ENCODE measurements at regions not wholly inside any gene's neighbourhood (a gene's known extent, or its start where the extent isn't known, plus 50 kb on each side); places are given as distances from the start of the nearest gene placed in this dataset.

DNA sequence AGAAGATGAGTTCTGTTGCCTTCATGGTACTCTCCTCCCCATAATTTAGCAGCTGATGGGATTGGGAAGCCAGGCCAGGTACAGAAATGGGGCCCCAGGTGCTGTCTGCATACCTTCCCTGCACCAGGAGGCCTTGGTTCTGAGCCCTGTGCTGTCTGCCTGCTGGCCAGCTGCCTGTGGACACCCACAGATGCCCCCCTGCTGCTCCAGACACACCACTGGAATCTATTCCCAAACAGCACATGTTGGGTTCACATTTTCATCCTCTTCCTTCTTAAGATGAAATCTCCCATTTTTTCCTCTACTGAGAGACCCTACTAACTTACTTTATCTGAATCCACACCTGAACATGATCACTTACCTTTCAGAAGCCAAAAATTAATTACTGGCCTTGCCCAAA, 152.0 kb upstream of the CCDC68 start (continued):
- TF ChIP-seq, protein P1, sequence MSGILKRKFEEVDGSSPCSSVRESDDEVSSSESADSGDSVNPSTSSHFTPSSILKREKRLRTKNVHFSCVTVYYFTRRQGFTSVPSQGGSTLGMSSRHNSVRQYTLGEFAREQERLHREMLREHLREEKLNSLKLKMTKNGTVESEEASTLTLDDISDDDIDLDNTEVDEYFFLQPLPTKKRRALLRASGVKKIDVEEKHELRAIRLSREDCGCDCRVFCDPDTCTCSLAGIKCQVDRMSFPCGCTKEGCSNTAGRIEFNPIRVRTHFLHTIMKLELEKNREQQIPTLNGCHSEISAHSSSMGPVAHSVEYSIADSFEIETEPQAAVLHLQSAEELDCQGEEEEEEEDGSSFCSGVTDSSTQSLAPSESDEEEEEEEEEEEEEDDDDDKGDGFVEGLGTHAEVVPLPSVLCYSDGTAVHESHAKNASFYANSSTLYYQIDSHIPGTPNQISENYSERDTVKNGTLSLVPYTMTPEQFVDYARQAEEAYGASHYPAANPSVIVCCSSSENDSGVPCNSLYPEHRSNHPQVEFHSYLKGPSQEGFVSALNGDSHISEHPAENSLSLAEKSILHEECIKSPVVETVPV (CRISPR knock-in tag; IDR thresholded peaks at IDR 0.05): no peak
- no peak for TF ChIP-seq ARNTL (CRISPR knock-in tag; IDR thresholded peaks at IDR 0.05; ENCODE audit: borderline replicate concordance, low read depth)
- TF ChIP-seq, protein P2, sequence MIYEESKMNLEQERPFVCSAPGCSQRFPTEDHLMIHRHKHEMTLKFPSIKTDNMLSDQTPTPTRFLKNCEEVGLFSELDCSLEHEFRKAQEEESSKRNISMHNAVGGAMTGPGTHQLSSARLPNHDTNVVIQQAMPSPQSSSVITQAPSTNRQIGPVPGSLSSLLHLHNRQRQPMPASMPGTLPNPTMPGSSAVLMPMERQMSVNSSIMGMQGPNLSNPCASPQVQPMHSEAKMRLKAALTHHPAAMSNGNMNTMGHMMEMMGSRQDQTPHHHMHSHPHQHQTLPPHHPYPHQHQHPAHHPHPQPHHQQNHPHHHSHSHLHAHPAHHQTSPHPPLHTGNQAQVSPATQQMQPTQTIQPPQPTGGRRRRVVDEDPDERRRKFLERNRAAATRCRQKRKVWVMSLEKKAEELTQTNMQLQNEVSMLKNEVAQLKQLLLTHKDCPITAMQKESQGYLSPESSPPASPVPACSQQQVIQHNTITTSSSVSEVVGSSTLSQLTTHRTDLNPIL (CRISPR knock-in tag; IDR thresholded peaks at IDR 0.05; ENCODE audit: low read depth): no peak

DNA sequence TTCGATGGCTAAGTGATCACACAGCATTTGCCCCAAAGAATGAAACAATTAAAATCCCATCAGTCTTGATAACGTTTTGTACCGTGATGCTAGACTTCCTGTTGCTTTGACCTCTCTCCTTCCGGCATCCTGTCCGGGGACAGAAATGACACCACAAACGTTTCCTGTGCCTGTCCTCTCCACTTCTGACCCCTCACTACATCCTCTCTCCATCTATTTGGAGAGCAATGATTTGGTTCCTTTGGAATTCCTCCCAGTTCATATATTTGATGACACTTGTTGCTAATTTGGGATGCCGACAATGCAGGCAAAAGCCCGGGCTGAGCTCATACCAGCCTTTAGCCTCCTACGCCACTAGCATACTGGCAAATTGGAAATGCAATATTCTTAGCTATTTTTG, 151.2 kb upstream of the CCDC68 start:
- ATAC-seq: no peak; the same call in 2 of the 3 replicates
- TF ChIP-seq ZFP3 (CRISPR knock-in tag; IDR thresholded peaks at IDR 0.05) (no peak), TOX (CRISPR knock-in tag; IDR thresholded peaks at IDR 0.05; ENCODE audit: borderline replicate concordance) (no peak), RARB (CRISPR knock-in tag; IDR thresholded peaks at IDR 0.05) (no peak), CSDC2 (CRISPR knock-in tag; IDR thresholded peaks at IDR 0.05) (no peak), ARNTL (CRISPR knock-in tag; IDR thresholded peaks at IDR 0.05; ENCODE audit: borderline replicate concordance, low read depth) (no peak), GLIS3 (CRISPR knock-in tag; IDR thresholded peaks at IDR 0.05) (no peak), TCF4 (CRISPR knock-in tag; IDR thresholded peaks at IDR 0.05; ENCODE audit: borderline replicate concordance) (no peak), ZNF565 (CRISPR knock-in tag; conservative IDR thresholded peaks at IDR 0.05; ENCODE audit: low read depth) (no peak), PPARA (CRISPR knock-in tag; IDR thresholded peaks at IDR 0.05; ENCODE audit: borderline replicate concordance) (no peak), ZNF70 (CRISPR knock-in tag; IDR thresholded peaks at IDR 0.05) (no peak), SNAI2 (CRISPR knock-in tag; IDR thresholded peaks at IDR 0.05) (no peak), OSR1 (CRISPR knock-in tag; IDR thresholded peaks at IDR 0.05) (no peak), ISL1 (CRISPR knock-in tag; IDR thresholded peaks at IDR 0.05) (no peak), ZFP30 (CRISPR knock-in tag; IDR thresholded peaks at IDR 0.05) (no peak), BACH2 (CRISPR knock-in tag; IDR thresholded peaks at IDR 0.05; ENCODE audit: borderline replicate concordance) (no peak), ESRRG (CRISPR knock-in tag; IDR thresholded peaks at IDR 0.05) (no peak)
- TF ChIP-seq, protein P3, sequence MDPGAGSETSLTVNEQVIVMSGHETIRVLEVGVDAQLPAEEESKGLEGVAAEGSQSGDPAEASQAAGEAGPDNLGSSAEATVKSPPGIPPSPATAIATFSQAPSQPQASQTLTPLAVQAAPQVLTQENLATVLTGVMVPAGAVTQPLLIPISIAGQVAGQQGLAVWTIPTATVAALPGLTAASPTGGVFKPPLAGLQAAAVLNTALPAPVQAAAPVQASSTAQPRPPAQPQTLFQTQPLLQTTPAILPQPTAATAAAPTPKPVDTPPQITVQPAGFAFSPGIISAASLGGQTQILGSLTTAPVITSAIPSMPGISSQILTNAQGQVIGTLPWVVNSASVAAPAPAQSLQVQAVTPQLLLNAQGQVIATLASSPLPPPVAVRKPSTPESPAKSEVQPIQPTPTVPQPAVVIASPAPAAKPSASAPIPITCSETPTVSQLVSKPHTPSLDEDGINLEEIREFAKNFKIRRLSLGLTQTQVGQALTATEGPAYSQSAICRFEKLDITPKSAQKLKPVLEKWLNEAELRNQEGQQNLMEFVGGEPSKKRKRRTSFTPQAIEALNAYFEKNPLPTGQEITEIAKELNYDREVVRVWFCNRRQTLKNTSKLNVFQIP (CRISPR knock-in tag; IDR thresholded peaks at IDR 0.05; ENCODE audit: borderline replicate concordance, low read depth): no peak
- TF ChIP-seq, protein P2 (CRISPR knock-in tag; IDR thresholded peaks at IDR 0.05; ENCODE audit: low read depth): no peak
- TF ChIP-seq, protein P1 (CRISPR knock-in tag; IDR thresholded peaks at IDR 0.05): no peak

DNA sequence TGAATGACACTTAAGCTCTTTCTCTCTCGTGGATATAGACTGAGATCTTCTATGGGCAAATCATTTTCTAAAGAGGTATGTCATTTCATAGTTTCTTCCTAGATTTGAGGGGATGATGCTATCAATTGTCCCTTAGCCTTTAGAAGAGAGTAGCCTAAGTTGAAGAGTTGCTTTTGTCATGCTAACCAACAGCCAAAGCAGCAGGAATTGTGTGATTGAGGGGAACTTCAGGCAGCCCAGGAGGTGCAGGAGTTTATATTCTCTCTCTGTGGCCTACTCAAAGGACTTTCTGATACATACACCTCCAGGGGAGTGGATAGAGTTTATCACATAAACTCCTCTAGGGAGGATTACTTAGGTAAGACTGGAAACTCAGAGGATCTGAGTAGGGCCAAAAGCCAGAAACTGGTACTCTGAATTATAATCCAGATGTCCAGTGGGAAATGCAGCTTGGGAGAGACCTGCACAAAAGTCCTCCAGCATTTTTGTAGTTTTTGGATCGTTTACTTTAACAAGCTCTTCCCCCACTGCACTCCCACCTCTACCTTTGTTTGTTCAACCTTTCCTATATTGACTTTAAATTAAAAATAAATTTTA, 150.7 kb upstream of the CCDC68 start:
- ATAC-seq: no peak
- TF ChIP-seq ZNF565 (CRISPR knock-in tag; conservative IDR thresholded peaks at IDR 0.05; ENCODE audit: low read depth) (no peak), CSDC2 (CRISPR knock-in tag; IDR thresholded peaks at IDR 0.05) (no peak), SNAI2 (CRISPR knock-in tag; IDR thresholded peaks at IDR 0.05) (no peak), TCF4 (CRISPR knock-in tag; IDR thresholded peaks at IDR 0.05; ENCODE audit: borderline replicate concordance) (no peak), ESRRG (CRISPR knock-in tag; IDR thresholded peaks at IDR 0.05) (no peak), TOX (CRISPR knock-in tag; IDR thresholded peaks at IDR 0.05; ENCODE audit: borderline replicate concordance) (no peak), PPARA (CRISPR knock-in tag; IDR thresholded peaks at IDR 0.05; ENCODE audit: borderline replicate concordance) (no peak), ISL1 (CRISPR knock-in tag; IDR thresholded peaks at IDR 0.05) (no peak), OSR1 (CRISPR knock-in tag; IDR thresholded peaks at IDR 0.05) (no peak), ZNF70 (CRISPR knock-in tag; IDR thresholded peaks at IDR 0.05) (no peak), ZFP30 (CRISPR knock-in tag; IDR thresholded peaks at IDR 0.05) (no peak), BACH2 (CRISPR knock-in tag; IDR thresholded peaks at IDR 0.05; ENCODE audit: borderline replicate concordance) (no peak)
- TF ChIP-seq, protein P2 (CRISPR knock-in tag; IDR thresholded peaks at IDR 0.05; ENCODE audit: low read depth): no peak
- TF ChIP-seq, protein P4, sequence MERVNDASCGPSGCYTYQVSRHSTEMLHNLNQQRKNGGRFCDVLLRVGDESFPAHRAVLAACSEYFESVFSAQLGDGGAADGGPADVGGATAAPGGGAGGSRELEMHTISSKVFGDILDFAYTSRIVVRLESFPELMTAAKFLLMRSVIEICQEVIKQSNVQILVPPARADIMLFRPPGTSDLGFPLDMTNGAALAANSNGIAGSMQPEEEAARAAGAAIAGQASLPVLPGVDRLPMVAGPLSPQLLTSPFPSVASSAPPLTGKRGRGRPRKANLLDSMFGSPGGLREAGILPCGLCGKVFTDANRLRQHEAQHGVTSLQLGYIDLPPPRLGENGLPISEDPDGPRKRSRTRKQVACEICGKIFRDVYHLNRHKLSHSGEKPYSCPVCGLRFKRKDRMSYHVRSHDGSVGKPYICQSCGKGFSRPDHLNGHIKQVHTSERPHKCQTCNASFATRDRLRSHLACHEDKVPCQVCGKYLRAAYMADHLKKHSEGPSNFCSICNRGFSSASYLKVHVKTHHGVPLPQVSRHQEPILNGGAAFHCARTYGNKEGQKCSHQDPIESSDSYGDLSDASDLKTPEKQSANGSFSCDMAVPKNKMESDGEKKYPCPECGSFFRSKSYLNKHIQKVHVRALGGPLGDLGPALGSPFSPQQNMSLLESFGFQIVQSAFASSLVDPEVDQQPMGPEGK (CRISPR knock-in tag; IDR thresholded peaks at IDR 0.05; ENCODE audit: borderline replicate concordance): no peak
- TF ChIP-seq, protein P3 (CRISPR knock-in tag; IDR thresholded peaks at IDR 0.05; ENCODE audit: borderline replicate concordance, low read depth): no peak
